A172 (cell line): ENCODE measurements at regions not wholly inside any gene's neighbourhood (a gene's known extent, or its start where the extent isn't known, plus 50 kb on each side); places are given as distances from the start of the nearest gene placed in this dataset.

ENCODE experiments used
- DNase-seq: peaks from one replicate; pipeline ENCODE4 v3.0.0-alpha.2; 2015; ENCODE audit warnings: low spot score

DNA sequence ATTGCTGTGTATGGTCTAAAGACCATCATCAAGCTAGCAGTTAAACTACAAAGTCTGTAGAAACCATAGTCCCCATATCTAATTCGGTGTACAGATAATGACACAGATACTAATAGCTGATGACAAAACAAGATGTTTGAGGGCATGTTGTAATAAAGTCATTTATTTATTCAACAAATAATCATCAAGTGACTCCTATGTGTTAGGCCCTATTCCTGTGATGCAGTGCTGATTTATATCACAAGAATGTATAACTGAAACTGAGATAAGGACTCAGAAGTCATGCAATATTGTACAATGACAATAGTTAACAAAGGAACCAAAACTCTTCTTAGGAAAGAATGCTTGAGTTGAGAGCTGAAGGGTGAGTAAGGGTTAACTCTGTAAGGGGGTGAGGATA, 315.0 kb upstream of the NR3C2 start:
- no peak for DNase-seq

DNA sequence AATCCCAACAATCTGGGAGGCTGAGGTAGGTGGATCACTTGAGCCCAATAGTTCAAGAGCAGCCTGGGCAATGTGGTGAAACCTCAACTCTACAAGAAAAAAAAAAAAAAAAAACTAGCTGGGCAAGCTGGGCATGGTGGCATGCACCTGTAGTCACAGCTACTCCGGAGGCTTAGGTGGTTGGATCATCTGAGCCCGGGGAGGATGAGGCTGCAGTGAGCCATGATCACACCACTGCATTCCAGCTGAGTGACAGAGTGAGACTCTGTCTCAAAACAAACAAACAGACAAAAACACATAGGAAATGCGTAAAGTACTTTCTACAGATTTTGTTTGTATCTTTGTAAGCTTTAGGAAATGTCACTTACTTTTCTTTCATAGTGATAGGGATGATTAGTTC, 307.2 kb upstream of the NR3C2 start:
- no peak for DNase-seq

DNA sequence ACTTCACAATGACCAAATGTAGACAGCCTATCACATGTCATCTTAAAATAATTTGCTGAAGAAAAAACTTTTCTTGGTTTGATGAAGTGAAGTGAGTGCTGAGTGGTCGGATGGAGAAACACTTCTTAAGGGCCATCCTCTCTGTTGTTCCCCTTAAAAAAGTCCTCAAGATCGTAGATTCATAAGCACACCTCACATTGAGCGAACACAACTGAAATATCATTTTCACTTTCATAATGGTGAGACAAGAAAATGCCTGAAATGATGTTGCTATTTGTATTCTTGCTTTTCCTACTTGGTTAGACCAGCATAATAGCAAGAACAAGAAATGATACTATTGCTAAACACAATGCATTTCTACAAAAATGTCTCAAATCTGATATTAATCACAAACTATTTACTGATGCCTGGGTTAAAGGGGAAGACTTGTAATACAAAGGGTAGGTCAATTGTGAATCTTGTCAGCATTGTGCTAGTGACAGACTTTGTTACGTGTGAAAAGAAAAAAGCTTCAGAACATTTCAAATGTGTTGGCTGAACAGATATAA, 305.6 kb upstream of the NR3C2 start:
- DNase-seq = no peak

DNA sequence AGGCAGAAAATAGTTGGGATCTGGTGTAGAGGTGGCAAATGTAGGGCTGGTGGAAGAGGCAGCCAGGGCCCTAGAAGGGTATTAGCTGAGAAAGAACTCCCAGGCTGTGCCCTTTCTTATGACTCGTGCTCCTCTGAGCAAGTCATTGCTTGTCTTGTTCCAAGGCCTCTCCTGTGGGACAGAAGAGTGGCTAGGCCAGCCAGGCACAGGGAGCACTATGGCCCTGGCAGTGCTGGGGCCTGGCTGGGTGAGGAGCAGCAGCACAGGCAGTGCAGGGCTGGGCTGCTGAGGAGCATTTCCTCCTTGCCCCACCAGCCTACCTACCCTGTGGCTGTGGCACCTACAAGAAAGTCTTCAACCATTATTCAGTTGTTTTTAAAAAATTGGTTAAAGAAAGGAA, 298.5 kb upstream of the NR3C2 start:
- no peak for DNase-seq

DNA sequence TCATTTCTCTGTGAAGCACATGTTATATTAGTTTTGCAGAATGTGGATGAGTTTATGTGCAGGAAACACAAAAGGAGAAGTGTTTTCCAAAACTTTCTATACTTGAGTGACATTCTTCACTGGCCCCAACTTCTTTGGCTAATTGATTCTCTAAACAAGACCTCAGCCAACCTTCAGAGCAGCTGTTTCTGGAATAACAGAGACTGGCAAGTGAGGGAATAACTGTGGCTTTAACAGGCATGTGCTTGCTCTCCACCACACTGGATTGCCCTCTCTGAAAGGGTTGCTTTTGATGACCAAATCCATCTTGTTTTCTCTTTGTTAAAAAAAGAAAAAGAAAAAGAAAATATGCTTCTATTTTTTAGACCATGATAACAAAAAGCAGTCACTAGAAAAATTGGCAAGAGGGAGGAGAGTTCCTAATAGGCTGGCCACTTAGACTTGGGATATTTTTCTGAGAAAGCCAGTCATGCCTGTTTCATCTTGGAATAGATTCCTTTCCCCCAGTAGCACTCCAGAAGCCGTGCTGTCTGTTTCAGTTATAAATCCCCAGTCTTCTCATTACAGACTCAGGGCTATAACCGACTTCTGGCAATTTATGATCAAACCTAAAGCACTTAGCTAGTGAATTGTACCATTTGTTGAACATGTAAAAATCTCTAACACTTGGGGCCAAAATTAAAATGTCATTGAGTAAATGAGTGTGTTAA, 295.0 kb upstream of the NR3C2 start:
- DNase-seq = no peak

DNA sequence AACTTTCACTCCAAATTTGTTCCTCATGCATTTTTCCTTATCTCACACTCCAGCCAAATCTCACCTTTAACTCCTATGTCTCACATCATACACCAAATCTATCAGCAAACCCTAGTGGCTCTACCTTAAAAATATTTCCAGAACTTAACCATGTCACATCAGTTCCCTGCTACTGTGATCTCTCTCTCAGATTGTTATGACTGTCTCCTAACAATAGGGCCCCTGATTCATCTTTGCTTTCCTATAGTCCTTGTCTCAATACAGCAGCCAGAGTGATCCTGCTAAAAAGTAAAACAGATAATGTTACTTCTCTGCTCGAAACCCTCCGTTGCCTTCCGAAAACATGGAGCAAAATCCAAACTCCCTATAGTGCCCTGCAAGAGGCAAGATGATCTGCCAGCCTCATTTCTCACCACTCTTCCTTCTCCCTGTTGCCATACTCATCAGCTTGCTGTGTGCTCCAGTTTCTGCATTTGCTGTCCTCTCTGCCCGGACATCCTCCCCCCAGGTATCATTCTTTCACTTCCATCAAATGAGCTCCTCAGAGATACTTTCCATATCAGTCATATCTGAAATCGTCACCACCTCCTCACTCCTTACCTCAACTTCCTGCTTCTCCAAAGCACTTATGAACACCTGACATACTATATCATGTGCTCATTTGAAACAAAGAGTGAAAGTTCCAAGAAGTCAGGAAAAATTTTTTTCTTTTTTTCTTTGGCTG, 293.4 kb upstream of the NR3C2 start:
- no peak for DNase-seq

DNA sequence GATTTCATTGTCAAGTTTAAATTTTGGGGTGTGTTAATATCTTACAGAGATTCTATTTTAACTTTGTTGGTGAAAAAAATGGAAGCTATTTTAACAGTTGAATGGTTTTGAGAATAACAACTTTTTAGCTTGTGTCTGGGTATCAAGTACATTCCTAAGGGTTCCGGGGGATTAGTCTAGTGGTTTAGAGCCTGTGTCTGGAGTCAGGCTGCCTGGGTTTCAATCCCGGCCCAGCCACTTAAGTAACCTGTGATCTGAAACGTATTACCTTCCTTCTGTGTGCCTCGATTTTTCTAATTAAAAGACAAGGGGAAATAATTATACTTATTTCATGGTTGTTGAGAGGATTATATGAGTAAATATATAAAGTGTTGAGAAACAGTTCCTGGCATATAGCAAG, 288.6 kb upstream of the NR3C2 start:
- no peak for DNase-seq

DNA sequence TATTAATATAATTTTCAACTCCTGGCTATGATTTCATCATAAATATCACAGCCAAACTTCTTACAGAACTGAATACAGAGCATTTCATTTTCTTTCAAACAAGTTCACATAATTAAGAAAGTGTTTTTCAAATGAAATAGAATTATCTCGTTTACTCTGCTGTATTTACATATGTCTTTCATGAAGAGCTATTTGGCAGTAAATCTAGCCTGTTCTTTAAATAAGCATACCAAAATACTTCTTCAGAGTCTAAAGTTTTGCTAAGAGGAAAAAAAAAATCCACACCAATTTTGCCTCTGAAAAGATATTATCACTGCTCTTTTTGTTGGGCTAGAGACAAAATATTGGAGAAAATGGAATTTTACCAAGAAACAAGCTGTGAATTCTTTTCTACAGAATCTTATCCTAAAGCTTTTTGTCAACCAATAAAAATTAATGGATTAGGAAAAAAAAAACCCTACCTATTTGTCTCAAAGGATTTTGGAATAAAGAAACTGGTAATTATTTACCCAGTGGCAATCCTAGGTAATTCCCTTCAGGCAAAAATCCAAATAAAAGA, 287.9 kb upstream of the NR3C2 start:
- no peak for DNase-seq

DNA sequence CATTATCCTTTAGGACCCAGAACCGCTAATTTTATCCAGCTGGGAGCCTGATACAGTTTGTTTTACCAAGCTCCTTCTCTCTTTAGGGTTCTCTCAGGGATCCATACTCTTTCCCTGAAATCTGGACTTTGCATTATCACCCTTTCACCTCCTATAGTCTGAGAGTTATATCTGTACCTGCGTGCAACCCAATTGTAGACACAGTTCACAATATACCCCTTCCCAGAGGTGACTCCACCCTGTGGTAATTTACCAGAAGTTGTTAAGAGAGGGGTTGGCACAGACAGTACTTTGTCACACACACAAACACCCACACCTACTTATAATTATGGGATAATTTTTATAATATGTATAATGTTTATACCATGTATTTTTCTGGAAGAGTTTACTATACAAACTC, 275.8 kb upstream of the NR3C2 start:
- no peak for DNase-seq

DNA sequence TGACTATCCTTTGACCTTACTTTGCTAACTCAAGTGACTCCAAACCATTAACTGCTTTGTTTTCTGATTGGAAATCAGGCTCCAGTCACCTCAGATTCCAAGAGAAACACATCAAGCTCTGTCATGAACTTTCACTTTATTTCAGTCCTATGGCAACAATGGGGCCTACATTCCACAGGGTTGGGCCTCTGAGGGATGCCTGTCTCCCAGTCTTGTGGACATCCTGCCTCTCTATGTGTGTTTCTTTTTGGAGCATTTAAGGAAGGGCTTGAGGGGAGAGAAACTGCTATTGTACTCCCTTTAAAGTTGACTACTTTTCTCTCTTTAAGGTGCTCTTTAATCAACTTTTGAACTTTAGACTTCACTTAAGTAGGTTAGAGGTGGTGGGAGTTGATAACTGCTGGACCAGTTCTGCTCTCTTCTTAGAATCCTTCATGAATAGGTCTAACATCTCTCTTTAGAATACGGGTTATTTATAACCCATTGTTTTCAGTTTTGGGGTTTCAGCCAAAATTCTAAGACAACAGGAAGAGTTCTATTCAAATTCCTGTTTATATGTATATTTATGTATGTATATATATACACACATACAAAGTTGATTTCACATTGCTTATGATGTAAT, 274.3 kb upstream of the NR3C2 start:
- no peak for DNase-seq

DNA sequence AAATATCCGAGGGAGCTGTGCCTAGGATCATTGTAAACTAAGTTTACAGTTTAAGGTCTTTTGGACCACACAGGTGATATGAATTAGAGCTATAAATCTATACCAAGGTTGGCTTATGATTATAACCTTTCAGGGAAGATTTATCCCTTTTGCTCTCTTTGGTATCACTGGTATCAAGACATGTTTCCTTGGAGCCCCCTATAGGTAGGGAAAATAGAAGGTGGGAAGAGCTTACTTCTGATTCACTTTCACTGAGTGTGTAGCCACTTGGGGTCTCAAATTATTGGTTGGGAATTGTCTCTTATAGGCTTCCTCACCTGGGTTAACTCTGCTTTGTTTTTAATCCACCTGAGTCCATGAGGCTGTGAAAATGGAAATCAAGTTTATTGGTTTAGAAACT, 262.1 kb upstream of the NR3C2 start:
- DNase-seq = no peak

DNA sequence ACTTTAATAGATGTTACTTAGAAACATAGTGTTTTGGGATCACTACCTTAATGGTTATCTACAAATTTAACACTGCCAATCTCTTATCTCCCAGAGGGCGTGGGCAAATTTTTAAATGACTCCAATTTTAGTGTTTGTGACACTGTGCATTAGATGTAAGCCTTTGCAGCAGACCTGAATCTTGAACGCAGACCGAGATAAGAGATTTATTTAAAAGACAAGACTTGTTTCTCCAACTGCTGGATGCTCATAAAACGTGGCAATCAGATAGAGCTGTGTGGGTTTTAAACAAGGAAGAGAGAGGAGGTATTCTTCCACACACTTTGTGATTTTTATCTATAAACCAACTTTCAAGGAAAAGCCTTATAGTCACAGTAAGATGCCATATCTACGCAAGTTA, 252.5 kb upstream of the NR3C2 start:
- no peak for DNase-seq

DNA sequence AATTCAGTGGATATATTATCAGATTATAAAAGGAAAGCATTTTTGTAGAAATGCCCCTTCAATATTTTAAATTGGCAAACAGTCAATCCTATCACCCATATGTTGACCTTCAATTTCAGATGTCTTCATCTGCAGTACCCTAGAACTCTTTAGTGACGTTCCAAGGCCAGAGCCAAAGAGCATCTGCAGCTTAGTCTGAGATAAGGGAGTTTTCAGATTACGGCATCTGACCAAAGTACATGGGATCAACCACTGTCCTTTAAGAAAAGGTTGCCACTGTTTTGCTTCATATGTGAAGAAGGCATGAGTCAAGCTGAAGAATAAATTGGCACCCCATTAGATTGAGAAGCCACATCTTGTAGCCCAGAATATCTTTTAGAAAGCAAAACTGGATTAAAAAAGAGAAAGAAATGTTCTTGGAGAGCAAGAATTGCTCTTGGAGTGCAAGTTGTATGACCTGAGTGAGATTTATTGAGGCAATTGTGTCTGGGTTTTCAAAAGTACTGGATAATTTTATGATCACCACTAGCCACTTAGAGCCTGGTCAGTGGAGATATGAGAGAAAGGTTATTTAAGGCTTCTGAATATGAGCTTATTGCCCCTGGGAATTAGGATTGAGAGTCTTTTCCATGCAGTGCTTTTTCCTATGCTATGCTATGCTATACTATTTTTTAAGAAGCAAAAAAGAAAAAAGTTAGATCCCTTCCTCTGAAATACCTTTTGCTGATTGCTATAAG, 251.9 kb upstream of the NR3C2 start:
- no peak for DNase-seq

DNA sequence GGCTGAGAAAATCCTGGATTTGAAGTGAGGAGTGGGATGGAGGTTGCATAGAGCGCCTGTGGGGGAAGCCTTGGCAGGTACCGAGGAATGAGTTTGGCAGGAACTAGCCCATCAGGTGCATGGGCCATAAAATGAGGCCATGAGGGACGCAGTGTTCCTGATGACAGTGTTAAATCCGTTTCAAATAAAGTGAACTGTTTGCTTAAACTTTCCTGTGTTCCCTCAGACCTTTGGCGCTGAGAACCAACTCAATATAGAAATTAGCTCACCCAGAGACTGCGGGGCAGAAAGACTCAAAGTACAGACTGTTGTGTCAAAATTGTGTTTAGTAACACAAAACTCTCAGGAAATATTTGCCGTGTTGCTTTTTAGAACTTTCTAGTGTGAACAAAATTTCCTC, 250.0 kb upstream of the NR3C2 start:
- no peak for DNase-seq

DNA sequence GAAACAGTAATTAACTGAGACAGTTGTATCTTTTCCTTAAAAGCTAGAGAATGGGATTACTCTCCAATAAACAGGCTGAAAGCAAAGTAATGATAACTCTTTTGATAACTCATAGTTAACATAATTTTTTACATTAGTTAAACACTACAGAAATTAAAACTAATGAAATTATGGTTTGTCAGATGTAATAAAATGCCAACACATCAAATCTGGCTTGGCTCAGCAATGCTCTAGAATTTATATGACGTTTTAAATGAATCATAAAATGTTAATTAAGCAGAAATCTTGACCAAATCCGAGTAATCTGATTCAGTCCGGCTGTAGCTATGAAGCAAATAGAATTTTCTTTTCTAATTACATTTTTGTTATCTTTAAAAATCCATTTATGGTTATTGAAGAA, 244.2 kb upstream of the NR3C2 start:
- DNase-seq = no peak

DNA sequence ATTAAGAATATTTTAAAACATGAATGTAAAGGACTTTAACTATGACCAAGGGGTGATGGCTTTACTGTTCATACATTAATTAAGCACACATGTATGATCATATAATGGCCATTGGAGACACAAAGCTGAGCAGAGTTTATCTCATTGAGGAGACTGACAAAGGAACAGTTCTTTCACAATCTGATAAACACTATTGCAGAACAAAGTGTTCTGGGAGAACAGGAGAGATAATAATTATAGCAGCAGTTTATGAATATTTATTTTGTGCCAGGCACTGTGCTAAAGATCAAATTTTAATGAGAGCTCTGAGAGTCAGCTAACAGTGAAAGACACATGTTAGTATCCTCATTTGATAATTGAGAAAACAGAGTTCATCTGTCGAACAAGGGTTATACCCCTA, 242.4 kb upstream of the NR3C2 start:
- DNase-seq = no peak

DNA sequence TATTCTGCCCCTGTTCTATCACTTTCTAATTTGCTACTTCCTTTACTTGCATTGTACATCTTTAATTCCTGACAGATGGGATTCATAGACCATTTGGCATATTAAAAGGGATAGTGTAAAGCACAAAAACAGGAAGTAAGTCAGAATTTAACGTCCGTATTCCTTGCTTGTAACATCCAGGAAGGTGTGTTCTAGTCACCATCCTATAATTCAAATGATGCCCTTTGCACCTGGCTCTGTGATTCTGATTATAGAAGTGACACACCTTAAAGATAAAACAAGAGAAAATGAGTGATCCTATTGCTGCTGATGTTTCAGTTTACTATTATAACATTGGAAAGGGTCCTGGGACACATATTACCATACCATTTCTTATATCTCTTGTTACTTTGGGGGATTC, 238.7 kb upstream of the NR3C2 start:
- DNase-seq = no peak

DNA sequence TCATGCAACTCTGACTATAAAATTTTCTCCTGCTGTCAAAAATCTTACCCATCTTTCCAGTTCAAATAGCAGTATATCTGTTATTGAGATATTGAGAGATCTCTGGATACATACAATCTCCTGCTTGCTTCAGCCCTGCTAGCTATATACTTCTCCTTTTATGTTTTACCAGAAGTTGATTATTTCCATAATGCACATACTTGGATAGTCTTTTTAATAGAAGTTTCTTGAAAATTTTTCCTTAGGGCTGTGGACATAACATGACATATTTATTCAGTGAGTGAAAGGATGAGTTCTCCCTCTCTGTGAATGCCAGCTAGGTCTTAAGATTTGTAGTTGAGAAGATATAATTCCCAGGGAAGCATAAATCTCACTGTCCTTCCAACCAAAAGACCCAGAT, 234.1 kb upstream of the NR3C2 start:
- no peak for DNase-seq

DNA sequence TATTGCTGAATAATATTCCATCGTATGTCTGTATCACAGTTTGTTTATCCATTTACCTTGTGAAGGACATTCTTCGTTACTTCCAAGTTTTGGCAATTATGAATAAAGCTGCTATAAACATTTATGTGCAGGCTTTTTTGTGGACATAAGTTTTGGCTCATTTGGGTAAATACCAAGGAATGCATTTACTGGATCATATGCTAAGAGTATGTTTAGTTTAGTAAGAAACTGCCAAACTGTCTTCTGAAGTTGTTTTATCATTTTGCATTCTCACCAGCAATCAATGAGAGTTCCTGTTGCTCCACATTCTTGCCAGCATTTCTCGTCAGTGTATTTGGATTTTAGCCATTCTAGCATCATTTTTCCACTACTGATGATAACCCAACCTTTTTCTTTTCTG, 232.7 kb upstream of the NR3C2 start:
- DNase-seq = no peak

DNA sequence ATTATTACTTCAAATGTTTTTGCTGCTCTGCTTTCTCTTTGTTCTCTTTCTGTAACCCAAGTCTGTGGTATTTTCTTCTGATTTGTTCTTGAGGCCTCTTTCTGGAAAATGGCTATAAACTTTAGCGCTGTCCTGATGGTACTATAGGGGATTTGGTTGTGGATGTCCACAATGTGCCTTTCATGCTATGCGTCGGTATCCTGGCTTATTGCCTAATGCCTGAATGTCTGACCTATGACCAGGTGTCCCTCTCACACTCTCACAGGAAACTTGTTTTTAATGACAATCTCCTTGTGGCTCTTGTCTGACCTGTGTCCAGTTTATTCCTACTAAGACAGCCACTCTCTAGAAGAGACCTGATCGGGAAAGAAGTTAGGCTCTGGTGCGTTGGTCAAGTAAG, 222.4 kb upstream of the NR3C2 start:
- no peak for DNase-seq

DNA sequence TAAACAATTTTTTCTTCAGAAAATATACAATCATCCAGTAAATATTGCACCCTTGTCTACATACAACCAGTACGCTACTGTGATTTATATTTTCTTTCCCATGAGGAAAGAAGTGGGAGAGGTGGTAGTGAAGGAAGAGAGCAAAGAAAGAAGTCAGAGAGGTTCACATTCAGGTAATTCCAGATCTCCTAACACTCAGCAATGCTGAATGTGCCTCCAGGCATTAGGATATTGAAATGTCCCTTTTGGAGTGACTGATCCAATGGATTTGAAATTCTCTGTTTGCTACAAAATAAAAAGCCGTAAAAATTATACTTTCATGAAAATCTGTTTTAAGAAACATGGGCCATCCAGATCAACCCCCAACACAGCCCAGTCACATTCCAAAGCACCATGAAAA, 211.9 kb upstream of the NR3C2 start:
- no peak for DNase-seq

DNA sequence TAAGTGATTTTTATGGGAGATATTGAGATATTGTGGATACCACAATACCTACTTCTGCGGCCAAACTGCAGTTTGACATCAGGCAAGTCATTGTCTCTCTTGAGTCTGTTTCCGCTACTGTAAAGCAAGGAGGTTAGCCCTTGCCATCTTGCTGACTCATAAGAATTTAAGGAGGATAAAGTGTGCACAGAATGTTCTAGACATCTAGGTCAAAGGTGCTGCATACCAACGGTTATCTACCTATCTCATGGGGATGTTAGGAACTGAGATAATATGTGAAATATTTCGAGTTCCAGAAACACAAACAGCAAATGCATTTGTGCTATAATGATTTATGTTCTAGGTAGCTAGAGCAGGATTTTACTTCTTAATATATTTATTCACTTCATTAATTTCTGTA, 211.5 kb upstream of the NR3C2 start:
- DNase-seq = no peak
